Karpas-422 (cell line): ENCODE measurements at regions not wholly inside any gene's neighbourhood (a gene's known extent, or its start where the extent isn't known, plus 50 kb on each side); places are given as distances from the start of the nearest gene placed in this dataset.

Experiments
- DNase-seq: peaks from one replicate; pipeline ENCODE4 v3.0.0-alpha.2; 2015
- H2AFZ ChIP-seq: fragments of 200-600 bp; sonication (generic); 2 replicates; pipeline ENCODE4 v1.6.1; 2014; ENCODE audit warnings: antibody characterized with exemption, low read length, mixed read lengths
- H3K27ac ChIP-seq: fragments of 200-600 bp; sonication (generic); 2 replicates; pipeline ENCODE4 v1.5.1; 2014; ENCODE audit warnings: mild to moderate bottlenecking, low read length, moderate library complexity
- H3K27me3 ChIP-seq: fragments of 200-600 bp; sonication (generic); 2 replicates; pipeline ENCODE4 v1.6.1; 2014; ENCODE audit warnings: low read length, mixed read lengths
- H3K36me3 ChIP-seq: fragments of 200-600 bp; sonication (generic); 2 replicates; pipeline ENCODE4 v1.6.1; 2014; ENCODE audit warnings: low read length, mixed read lengths; ENCODE audit not compliant: insufficient read depth
- H3K4me1 ChIP-seq: fragments of 200-600 bp; sonication (generic); 2 replicates; pipeline ENCODE4 v1.6.1; 2014; ENCODE audit warnings: mild to moderate bottlenecking, low read length, mixed read lengths
- H3K4me2 ChIP-seq: fragments of 200-600 bp; sonication (generic); 2 replicates; pipeline ENCODE4 v1.6.1; 2014; ENCODE audit warnings: low read length, low read depth, mild to moderate bottlenecking; ENCODE audit not compliant: poor library complexity, severe bottlenecking
- H3K4me3 ChIP-seq: fragments of 200-600 bp; sonication (generic); 2 replicates; pipeline ENCODE4 v1.5.1; 2014; ENCODE audit warnings: mild to moderate bottlenecking, antibody characterized with exemption, low read length, mixed read lengths
- H3K79me2 ChIP-seq: fragments of 200-600 bp; sonication (generic); 2 replicates; pipeline ENCODE4 v1.6.1; 2014; ENCODE audit warnings: mild to moderate bottlenecking, low read length, mixed read lengths
- H3K9ac ChIP-seq: fragments of 200-600 bp; sonication (generic); 2 replicates; pipeline ENCODE4 v1.6.0; 2014; ENCODE audit warnings: low read length
- H3K9me2 ChIP-seq: fragments of 200-600 bp; sonication (generic), shearing (Covaris generic); replicated peaks from 2 replicates; pipeline ENCODE4 v1.6.0; 2014; ENCODE audit warnings: mild to moderate bottlenecking, low read length, moderate library complexity; ENCODE audit not compliant: insufficient read depth
- H3K9me3 ChIP-seq: fragments of 300-700, 200-600 bp; sonication (generic); 2 replicates; pipeline ENCODE4 v1.6.1; 2014; ENCODE audit warnings: low read length, mixed read lengths
- H4K20me1 ChIP-seq: fragments of 200-600 bp; sonication (generic); 2 replicates; pipeline ENCODE4 v1.6.1; 2014; ENCODE audit warnings: mild to moderate bottlenecking, antibody characterized with exemption, low read length, low read depth; ENCODE audit not compliant: insufficient read depth

DNA sequence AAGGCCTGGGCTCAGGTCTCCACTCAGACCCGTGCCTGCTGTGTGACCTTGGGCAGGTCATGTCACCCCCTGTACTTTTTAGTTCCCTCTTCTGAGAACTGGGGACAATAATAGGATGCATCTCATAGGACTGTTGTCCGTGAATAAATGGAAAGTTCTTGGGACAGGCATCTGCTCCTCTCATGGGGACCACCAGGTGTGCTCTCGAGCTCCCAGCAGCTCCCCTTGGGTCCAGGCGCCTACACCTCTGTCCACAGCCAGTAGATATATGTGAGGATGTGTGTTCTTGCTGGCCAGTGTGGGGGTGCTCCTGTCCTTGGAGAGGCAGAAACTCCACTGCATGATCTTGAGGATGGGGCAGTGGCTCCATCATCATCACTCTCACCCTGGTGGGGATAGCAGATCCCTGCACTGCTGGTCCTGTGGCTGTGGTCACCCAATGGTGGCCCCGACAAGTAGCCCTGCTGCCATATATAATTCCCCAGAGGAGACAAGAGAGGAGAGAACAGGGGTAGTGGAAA, 257.6 kb upstream of the TLE3 start:
- H3K4me2 ChIP-seq = no peak overlapping the region
- H3K27me3 ChIP-seq = no peaks in the 10 kb centered on the region
- H3K36me3 ChIP-seq = no peaks in the 10 kb centered on the region
- no peak overlapping the region for H3K27ac ChIP-seq
- H3K4me1 ChIP-seq = no peaks in the 10 kb centered on the region
- no peak overlapping the region for H2AFZ ChIP-seq
- DNase-seq = peak; percentile 55
- no peaks in the 10 kb centered on the region; the same call in 1 of the 2 replicates for H4K20me1 ChIP-seq
- no peaks in the 10 kb centered on the region for H3K79me2 ChIP-seq
- H3K9me3 ChIP-seq = no peaks in the 10 kb centered on the region
- no peak overlapping the region for H3K9ac ChIP-seq
- H3K4me3 ChIP-seq = no peak overlapping the region
- H3K9me2 ChIP-seq = no peaks in the 10 kb centered on the region

- Histone ChIP-seq H4K20me1 (no peaks in the 10 kb centered on the region; the same call in 1 of the 2 replicates), H3K27me3 (no peaks in the 10 kb centered on the region), H3K9me2 (no peaks in the 10 kb centered on the region), H3K4me3 (no peak overlapping the region), H3K9me3 (no peaks in the 10 kb centered on the region), H3K36me3 (no peaks in the 10 kb centered on the region), H3K79me2 (no peaks in the 10 kb centered on the region), H3K4me2 (no peak overlapping the region), H3K27ac (no peak overlapping the region), H3K9ac (no peak overlapping the region), H2AFZ (no peak overlapping the region), H3K4me1 (peaks cover 1% of the 10 kb centered on the region; the same call in 1 of the 2 replicates)
- DNase-seq = no peak
These were observed 256.7 kb upstream of the TLE3 start for GRCh38 chr15:70354346-70354905.

DNA sequence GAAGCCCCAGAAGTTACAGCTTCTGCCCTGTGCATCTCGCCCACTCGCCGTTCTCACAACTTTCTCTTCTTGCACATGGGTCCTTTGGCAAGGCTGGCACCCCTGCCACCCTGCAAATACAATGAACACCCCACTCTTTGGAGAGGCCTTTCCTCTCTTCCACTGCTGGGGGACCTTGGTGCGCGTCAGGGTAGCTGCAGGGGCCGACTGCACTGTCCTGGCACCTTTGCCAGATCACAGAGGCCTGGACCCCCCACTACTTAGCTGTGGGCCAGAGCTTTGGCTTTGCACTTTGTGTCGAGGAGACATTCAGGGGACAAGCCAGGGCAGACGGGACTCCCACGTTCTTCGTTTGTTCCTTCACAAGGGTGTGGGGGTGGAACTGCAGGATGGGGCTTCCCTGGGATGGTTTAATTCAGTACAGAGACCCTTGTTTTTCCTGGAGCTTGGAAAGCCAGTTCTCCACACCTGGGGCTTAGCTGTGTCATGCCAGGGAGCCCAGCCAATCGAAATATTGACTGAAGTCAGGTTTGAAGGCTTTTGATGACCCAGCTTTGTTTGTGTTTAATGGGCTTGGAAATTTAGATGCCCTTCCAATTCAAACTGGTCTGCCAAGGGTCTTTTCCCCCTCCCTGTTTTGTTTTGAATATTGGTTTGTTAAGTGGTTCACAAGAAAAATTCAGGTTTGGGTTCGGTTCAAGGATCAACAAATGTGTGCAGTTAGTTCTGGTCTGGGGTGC, 256.1 kb upstream of the TLE3 start:
- Histone ChIP-seq H2AFZ (no peak overlapping the region), H3K4me1 (peaks cover 8% of the 10 kb centered on the region), H3K9me2 (no peaks in the 10 kb centered on the region), H3K79me2 (no peaks in the 10 kb centered on the region), H3K4me3 (no peak overlapping the region), H3K4me2 (no peak overlapping the region), H3K27me3 (no peaks in the 10 kb centered on the region), H3K9me3 (no peaks in the 10 kb centered on the region), H3K27ac (no peak overlapping the region), H4K20me1 (no peaks in the 10 kb centered on the region; the same call in 1 of the 2 replicates), H3K9ac (no peak overlapping the region), H3K36me3 (no peaks in the 10 kb centered on the region)
- DNase-seq = no peak

DNA sequence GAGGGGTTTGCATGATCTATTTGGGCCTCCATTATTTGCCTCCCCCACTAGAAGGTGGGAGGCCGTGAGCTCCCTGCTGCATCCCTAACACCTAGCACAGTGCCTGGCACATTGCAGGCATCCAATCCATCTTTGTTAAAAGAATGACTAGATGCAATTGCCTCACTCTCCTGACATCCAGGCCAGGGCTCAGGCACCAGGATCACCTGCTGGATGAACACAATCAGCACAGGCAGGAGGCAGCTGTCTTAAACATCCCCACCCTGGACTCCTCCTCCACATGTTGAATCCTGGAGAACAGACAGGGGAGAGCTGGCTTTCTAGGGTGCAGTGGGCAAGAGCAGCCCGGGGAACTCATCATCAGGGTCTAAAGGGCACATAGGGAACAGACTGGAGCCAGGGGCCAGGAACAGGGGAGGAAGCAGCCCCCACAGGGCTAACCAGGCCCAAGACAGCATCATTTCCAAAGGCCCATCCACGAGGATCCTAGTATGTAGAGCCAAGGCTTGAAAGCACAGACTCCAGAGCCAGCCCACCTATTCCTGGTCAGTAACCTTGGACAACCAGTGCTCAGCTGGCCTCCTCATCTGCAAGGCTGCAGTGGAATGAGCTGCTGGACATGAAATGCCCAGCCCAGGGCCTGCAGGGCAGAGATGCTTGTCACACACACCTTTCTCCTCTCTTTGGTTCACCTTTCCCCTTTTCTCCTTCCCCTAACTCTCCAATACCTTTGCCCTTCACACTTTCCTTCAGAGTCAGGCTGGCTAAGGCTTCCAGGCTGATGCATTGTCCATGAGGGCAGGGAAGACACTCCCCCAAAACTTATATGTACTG, 254.4 kb upstream of the TLE3 start:
- Histone ChIP-seq H3K9me2 (no peaks in the 10 kb centered on the region), H3K36me3 (no peaks in the 10 kb centered on the region), H3K79me2 (no peaks in the 10 kb centered on the region), H3K27ac (no peak overlapping the region), H3K9ac (no peak overlapping the region), H4K20me1 (no peaks in the 10 kb centered on the region; the same call in 1 of the 2 replicates), H3K4me3 (no peak overlapping the region), H3K4me1 (peaks cover 24% of the 10 kb centered on the region), H3K4me2 (no peak overlapping the region), H3K9me3 (no peaks in the 10 kb centered on the region), H2AFZ (no peak overlapping the region), H3K27me3 (no peaks in the 10 kb centered on the region)
- no peak for DNase-seq

- Histone ChIP-seq H3K4me3 (no peak overlapping the region), H3K9me2 (no peaks in the 10 kb centered on the region), H3K4me2 (no peak overlapping the region), H3K79me2 (no peaks in the 10 kb centered on the region), H3K4me1 (peaks cover 24% of the 10 kb centered on the region), H3K9ac (no peak overlapping the region), H3K9me3 (no peaks in the 10 kb centered on the region), H3K27ac (no peak overlapping the region), H3K36me3 (no peaks in the 10 kb centered on the region), H4K20me1 (no peaks in the 10 kb centered on the region), H3K27me3 (no peaks in the 10 kb centered on the region), H2AFZ (no peak overlapping the region)
- no peak for DNase-seq
These were observed 253.7 kb upstream of the TLE3 start for GRCh38 chr15:70351391-70351790.

GRCh38 chr15:70348581-70349344, 251.0 kb upstream of the TLE3 start:
- no peaks in the 10 kb centered on the region for H3K79me2 ChIP-seq
- H3K4me3 ChIP-seq = no peak overlapping the region
- no peak for DNase-seq
- no peaks in the 10 kb centered on the region for H3K27me3 ChIP-seq
- H2AFZ ChIP-seq = no peak overlapping the region
- no peaks in the 10 kb centered on the region for H3K9me3 ChIP-seq
- H3K4me2 ChIP-seq = no peak overlapping the region
- no peaks in the 10 kb centered on the region for H4K20me1 ChIP-seq
- no peak overlapping the region for H3K9ac ChIP-seq
- H3K36me3 ChIP-seq = no peaks in the 10 kb centered on the region
- H3K4me1 ChIP-seq = peaks cover 24% of the 10 kb centered on the region
- no peaks in the 10 kb centered on the region for H3K9me2 ChIP-seq
- H3K27ac ChIP-seq = no peak overlapping the region

GRCh38 chr15:70348226-70348543, 250.5 kb upstream of the TLE3 start:
- Histone ChIP-seq H3K27me3 (no peaks in the 10 kb centered on the region), H3K27ac (no peak overlapping the region), H3K4me2 (peak overlapping the region; percentile 6), H3K9me2 (no peaks in the 10 kb centered on the region), H3K9ac (no peak overlapping the region), H3K4me1 (peaks cover 24% of the 10 kb centered on the region), H4K20me1 (no peaks in the 10 kb centered on the region), H3K36me3 (no peaks in the 10 kb centered on the region), H3K79me2 (no peaks in the 10 kb centered on the region), H2AFZ (no peak overlapping the region), H3K4me3 (no peak overlapping the region), H3K9me3 (no peaks in the 10 kb centered on the region)
- peak; percentile 71 for DNase-seq
